GM19452 (cell line): ENCODE measurements at regions not wholly inside any gene's neighbourhood (a gene's known extent, or its start where the extent isn't known, plus 50 kb on each side); places are given as distances from the start of the nearest gene placed in this dataset.

ENCODE experiments used
- ATAC-seq: cut with Tn5 transposase; IDR thresholded peaks from one replicate; pipeline ENCODE4 v1.9.1; 2021; ENCODE audit not compliant: unreplicated experiment

DNA sequence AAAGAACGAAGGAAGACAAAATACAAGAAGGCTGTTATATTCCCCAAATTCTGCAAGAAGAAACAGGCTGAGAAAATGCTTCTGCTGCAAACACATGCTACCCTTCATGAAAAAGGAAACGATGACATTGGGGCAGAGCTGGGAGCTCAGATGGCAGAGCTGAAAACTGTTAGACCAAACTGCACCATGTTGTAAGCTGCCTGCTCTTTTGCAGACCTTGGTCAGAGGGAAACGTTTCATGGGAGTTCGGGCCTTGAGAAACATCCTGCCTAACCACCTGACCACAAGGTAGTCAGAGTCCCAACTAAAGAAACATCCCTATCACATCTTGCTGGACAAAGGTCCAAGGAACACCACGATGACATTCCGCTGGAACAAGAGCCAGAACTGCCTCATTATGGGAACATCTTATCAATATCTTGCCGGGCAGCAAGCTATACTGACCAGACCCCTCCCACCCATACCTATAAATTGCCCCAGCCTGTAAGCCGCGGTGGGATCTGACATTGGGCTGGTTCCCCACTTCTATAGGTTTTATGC lies 110.7 kb upstream of the CTSC start:
- ATAC-seq = no peak

DNA sequence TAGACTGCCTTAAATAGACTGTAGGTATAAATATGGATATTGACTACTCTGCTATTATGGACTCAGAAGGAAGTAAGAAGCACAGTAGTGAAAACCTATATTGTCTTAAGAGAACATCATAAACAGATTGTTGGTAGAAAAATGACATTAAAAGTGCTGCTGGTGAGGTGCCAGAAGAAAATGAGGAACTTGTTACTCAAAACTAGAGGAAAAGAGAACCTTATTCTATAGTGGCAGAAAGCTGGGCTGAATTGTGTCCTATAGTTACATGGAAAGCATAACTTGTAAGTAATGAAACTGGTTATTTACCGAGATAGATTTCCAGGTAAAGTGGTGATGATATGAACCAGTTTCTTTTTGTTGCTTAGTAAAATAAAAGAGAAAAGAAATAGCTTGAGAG lies 109.7 kb upstream of the CTSC start:
- no peak for ATAC-seq

DNA sequence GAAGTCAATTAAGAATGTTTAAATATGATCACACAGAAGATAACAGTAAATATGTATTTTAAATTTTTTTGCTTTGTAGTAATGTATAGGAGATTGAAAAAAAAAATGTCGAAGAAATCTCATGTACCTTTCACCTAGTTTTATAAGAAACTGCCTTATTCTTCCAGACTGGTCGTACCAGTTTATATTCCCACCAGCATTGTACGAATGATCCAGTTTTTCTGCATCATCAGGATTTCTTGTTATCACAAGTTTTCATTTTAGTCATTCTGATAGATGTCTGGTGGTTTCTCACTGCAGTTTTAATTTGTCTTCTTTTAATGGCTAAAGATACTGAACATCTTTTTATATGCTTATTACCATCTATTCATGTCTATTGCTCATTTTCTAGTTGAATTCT lies 101.8 kb upstream of the CTSC start:
- no peak for ATAC-seq

DNA sequence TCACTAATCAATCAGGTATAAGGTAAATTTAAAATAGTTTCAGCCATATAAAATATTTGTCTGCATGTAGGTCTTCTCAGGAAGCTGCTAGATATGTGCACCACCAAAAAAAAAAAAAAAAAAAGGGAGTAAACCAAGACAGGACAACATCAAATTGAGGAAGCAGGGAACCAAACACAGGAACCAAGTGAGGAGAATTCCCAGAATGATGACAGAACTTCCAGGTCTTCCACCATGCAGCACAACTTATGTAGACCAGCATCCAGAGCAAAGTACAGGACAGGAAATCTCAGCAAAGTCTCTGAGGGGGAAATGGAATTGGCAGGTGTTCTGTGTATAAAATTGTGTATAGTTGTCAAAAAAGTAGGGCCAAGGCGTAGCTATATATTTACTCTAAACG lies 101.2 kb upstream of the CTSC start:
- no peak for ATAC-seq

DNA sequence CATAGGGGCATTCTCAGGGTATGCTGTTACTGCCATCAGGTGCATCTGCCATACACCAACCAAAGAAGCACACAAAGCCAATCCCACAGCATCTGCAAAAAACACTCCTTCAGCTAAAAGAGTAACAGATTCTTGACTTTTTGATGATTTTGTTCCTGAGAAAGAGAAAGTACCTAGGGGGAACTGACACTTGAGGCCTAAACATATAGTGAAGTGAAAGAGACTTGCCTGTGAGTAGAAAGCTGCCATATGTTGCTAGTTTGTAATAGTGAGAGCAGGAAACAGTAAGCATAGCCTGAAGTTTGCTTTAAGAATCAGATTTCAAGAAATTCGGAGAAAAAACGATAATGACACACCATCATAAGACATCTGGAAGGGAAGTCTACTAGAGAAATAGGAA lies 97.9 kb upstream of the CTSC start:
- peak; percentile 97 for ATAC-seq

DNA sequence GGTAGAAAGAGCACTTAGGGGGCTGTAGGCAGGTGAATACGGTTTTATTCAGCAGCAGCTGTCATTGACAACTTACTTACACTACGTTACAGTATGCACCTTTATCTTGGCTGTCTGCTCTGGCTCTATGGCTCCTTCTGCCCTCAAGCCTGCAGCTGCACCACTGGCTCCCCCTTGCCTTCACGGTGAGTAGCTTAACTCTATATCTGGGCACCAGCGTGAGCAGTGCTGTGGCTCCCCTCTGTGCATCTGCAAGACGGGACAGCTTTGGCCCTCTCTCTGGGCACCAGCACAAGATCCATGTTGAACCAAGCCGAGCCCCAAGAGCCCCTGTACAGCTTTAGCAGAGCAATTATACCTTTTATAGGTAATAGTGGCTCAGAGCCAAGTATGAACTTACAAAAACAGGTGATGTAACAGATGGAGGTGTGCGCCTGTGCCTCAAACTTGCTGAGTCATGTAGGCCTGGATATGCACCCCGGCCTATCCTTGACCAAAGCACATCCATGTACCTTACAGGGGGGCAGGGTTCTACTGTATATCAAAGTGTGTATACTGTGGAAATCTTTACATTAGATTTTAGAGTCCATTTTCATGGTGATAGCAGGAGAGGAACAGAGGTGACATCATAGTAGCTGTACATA lies 96.9 kb upstream of the CTSC start:
- no peak for ATAC-seq

DNA sequence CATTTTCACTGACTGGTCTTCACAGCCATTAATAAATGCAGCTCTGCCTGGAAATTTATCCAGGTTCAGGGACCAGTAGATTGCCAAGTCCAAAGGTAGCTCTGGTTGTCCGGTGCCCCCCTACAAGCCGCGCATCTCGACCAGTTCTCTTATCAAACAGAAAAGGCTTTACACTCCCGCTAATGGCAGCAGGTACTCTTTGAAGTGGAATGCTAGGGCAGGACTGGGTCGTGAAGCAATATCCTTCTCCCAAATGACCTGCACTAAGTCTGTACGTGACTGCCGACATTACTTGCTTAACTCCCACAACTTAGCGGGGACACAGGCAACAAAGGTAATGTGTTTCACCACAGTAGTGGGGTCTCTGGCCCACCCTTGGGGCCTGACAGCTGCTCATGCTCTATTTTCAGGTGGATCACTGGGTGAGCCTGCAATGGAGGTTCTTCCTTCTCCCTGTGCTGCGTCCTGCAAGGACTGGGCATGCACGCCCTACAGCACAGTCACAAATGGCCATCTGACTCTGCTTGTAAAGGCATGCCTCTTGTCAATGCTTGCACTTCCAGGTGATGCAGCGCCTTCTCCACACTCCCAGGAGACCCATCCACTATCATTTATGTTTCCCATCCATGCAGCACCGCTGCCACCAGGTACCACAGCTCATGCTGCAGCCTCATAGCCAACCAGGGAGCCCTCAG lies 96.1 kb upstream of the CTSC start:
- ATAC-seq = no peak

DNA sequence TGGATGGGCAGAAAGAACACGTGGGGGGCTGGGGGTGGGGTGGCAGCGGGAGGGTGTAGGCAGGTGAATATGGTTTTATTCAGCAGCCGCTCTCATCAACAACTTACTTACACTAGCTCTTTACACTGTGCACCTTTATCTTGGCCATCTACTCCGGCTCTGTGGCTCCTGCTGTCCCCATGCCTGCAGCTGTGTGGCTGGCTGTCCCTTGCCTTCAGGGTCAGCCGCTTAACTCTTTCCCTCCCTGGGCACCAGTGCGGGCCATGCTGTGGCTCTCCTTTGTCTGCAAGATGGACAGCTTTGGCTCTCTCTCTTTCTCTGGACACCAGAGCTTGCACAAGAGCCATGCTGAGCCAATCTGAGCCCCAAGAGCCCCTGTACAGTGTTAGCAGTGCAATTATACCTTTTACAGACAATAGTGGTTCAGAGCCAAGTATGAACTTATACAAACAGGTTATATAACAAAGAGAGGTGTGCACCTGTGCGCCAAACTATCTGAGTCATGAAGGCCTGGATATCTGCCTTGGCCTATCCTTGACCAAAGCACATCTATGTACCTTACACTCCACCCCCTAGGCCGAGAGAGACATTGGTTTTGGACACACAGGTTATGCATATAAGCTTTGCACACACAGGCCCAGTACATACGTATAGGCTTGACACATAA lies 94.3 kb upstream of the CTSC start:
- no peak for ATAC-seq

DNA sequence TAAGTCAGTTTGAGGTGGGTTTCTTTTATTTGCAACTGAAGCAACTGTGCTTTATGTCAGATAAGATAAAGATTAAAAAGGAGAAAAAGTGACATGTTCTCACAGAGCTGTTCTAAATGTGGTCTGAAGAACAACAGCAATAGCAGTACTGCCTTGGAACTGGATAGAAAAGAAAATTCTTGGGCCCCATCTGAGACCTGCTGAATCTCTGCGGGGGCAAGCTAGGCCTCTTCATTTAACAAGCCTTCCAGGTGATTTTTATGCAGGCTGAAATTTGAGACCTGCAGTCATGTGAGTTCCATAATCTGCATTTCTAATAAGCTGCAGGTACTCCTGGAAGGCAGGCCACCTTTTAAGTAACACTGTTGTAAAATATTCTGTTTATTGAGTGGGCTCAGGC lies 91.4 kb upstream of the CTSC start:
- no peak for ATAC-seq

DNA sequence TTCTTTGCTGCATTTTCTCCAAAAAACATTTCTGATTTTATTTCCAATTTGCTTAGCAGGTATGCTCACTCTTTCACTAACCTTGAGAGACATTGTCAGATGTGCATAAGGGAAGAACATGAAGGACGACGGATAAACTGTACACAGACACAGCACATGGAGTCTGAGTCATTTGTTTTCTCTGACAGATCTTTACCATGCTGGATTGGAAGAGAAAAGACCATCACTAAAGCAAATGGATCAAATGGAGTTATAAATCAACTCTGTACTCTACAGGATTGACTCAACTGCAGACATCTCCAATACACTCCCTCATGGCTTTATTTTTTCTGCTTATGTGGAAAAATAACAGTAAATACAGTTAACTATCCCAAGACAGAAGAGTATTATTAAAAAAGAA lies 90.2 kb upstream of the CTSC start:
- ATAC-seq = no peak

DNA sequence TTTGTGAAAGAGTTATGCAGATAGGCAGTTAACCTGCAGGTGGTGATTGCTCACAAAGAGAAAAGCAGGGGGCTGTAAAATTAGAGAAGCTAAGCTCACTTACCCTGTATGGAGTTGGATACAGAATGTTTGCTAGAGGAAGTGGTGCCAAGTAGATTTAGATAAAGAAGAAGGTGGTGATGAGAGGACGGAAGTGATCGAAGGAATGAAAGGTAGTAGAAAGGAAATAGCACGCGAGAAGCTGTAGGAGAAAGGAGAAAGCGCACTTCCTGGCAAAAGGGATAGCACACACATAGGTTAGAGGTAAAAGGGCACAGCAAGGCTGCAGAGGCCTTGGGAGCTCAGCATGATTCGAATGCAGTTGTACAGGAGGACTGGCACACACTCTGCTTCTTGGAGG lies 87.3 kb upstream of the CTSC start:
- no peak for ATAC-seq

DNA sequence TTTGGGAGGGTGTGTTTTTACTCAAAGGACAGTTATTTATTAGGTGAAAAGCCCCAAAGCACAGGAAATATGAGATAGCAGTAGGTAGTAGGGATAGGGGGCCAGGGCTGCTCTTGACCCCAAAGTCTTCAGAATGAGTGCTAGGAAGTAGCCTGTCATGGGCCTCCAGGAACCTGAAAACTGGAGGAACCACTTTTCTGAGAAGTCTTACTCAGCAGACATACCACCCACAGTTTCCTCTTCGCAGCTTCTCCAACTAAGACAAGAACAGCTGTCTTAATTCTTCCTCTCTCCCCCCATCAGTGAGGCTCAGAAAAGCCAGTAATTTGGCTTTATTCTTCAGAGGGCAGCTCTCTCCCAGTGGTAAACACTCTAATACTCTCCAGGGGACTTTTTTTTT lies 84.0 kb upstream of the CTSC start:
- ATAC-seq = peak; percentile 81

DNA sequence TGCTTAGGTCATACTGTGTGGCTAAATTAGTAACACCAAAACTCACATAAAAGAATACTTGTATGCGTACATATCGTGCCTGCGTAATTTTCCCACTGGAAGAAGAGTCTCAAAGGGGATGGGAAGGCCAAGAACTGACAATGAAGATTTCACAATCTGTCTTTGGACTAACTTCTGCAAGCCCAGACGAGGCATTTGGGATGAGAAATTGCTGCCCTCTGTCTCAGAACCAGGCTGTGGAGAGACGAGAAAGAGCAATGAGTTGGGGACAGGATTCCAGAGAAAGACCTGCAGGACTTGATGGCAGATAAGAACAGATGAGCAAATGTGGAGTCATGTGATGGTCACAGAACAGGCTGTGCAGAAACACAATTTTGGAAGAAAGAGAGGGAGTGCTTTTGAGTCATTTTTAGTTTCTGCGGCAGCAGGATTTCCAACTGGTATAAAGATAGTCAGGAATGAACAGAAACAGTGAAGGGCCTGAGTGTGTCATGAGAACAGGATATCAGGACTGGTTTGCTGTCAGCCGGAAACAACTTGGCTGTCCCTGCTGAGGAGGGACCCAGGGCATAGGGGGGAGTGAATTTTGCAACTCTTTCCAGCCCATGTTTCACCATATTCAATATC lies 82.7 kb upstream of the CTSC start:
- no peak for ATAC-seq

DNA sequence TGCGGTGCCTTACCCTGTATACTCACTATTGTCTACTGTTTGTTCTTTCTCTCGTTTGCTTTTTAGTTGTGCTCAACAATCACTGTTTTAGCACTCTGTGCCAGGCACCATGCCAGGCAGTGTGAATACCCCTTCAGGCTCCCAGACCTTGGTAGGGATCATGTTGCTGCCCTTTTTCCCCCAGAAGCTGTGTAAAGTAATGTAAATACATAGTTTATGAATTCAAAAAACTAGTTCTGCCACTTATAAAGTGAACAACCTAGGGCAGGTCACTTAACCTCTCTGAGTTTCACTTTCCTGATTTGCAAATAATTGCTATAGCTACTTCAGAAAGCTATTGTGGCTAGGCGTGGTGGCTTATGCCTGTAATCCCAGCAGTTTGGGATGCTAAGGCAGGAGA lies 81.0 kb upstream of the CTSC start:
- ATAC-seq = no peak

DNA sequence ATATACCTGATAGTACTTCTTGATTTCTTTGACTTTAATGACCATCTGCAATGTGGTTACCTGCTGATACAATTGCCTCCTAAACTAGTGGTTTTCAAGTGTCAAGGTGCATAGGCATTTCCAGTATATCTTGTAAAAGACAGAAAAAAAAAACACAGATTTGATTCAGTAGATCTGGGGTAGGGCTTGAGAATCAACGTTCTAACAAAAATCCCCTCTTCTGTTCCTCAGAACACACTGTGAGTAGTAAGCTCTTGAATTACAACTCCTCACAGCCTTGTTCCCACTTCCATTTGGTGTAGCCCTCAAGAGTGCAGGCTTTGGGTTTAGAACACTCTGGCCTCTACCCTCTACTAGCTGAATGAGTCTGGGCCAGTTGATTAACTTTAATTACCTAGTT lies 78.0 kb upstream of the CTSC start:
- no peak for ATAC-seq

DNA sequence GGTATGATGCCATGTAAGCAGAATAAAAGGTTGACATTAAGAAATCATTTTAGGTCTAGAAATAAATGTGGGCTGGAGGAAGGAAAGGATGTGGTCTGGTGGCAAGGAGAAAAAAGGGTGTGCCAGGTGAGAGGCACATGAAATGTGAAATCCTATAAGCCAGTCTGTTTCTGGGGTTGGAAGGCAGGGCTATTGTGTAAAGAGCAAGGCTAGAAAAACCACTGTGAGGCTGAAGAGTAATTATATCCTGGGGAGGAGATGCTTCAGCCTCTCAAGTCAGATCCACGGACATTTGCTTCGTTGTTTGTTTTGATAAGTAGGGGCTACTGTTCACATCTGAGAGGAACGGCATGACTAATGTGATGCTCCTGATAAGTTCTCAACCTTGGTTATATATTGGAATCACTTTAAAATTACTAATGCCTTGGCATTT lies 77.5 kb upstream of the CTSC start:
- ATAC-seq = no peak

DNA sequence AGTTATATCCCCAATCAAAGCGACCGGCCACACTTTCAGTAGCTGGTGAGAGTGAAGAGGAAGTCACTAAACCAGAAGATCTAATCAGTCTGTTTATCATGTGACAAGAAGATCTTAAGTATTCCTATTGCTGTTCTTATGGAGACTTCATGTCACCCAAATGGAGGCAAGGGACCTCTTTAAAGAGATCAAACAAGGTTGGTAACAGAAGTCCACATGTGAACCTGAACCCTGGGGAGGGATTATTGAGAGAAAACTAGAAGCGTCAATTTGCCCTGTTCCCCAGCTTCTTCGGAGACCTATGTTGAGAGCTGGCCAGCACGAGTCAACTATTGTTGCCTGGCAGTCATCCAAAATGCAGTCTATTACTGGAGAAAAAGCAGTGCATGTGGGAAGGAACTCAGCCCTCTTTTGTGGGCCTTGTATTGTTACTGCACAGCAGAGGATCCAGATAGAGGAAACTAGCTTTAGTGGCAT lies 76.9 kb upstream of the CTSC start:
- ATAC-seq = peak; percentile 54

DNA sequence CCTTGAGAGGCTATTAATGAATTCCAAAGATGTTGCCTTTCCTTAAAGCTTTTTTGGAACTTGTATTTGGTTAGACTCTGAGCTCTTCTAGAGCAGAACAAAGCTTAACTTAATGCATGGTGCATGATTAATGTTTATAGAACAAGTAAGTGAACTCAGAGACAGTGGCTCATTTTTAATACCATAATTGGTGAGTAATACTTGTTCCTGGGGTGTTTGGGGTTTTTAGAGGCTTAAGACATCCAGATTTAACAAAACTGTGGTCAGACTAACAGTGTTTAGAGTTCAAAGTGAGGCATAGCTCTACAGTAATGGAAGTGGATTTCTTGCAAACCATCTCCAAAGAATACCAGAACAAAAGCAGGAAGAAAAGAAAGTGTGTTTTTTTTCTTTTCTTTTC lies 73.7 kb upstream of the CTSC start:
- no peak for ATAC-seq

DNA sequence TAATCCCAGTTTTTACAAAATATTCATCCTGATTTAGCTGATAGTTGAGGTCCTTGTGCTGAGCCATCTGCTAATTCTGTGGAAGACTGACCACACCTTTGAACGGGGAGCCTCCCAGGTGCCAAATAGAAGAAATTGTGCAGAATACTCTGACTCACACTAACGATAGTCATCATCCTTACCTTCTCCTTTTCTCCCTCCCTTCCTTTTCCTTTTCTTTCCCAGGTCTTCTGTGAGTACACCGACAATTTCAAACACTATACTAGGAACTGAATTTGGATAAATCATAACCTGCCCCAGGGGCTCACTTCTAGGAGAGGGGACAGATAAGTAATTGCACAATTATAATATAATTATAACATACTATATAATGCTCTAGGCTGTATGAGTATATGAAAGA lies 73.1 kb upstream of the CTSC start:
- no peak for ATAC-seq

DNA sequence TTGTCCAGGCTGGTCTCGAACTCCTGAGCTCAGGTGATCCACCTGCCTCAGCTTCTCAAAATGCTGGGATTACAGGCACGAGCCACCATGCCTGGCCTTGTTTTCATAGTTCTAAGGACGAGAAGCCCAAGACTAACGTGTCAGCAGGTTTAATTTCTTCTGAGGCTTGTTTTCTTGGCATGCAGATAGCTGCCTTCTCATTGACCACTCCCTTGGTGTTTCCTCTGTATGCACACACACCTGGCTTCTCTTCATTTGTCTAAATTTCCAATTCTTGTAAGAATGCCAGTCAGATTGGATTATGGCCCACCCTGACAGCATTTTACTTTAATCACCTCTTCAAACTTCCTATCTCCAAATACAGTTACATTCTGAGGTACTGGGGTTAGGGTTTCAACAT lies 72.5 kb upstream of the CTSC start:
- ATAC-seq = no peak

DNA sequence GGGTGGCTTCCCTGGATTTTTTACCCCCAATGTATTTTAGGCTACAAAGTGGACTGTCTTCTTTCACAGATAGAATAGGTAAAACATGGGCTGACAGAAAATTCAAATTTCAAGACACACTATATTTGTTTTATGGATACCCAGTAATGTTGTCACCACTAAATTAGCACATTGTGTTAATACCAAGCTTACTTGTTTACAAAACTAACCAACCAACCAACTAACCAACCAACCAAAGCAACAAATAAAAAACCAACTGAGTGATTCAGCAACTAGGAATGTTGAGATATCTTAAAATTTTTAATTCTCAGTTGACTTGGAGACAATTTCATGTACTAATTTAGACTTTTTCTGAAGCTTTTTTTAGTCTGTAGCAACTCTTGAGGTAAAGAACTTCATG lies 69.3 kb upstream of the CTSC start:
- no peak for ATAC-seq

DNA sequence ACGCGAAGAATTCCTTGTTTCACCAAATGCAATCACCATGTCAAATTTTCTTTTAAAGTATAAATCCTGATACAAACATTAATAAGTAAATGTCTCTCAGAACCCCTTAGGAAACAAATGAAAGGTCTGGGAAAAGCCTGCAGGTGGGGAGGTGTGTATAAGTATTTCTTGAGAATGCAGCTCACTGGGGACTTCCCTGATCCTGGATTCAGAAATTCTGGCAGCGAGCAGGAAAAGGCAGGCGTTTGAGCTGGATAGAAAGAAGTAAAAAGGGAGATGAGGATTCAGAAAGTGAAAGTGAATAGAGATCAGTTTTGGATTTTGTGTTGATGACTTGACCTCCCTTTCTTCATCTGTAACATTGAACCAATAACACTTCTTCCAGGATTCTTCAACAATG lies 68.3 kb upstream of the CTSC start:
- ATAC-seq = no peak
